Fibroblast of the conjunctiva (primary cell): ENCODE measurements at regions not wholly inside any gene's neighbourhood (a gene's known extent, or its start where the extent isn't known, plus 50 kb on each side); places are given as distances from the start of the nearest gene placed in this dataset.
"Not testable (repeated sequence)": the region's sequence is repeated elsewhere in the genome, so short reads cannot be mapped to it uniquely, and the experiment has no call there.

Source experiments
- DNase-seq: peaks from one replicate; pipeline ENCODE4 v3.0.0-alpha.2; 2010; ENCODE audit warnings: low read depth

GRCh38 chr10:108070789-108071188 lies 906.3 kb upstream of the SORCS1 start:
- no peak for DNase-seq

GRCh38 chr10:108069096-108069495 lies 904.6 kb upstream of the SORCS1 start:
- DNase-seq = no peak

- no peak for DNase-seq
Observed at GRCh38 chr10:108064746-108065260, 900.3 kb upstream of the SORCS1 start.

GRCh38 chr10:108060246-108060645 lies 895.7 kb upstream of the SORCS1 start:
- DNase-seq = no peak

GRCh38 chr10:108055506-108055905 lies 891.0 kb upstream of the SORCS1 start:
- no peak for DNase-seq

GRCh38 chr10:108052981-108053380 lies 888.5 kb upstream of the SORCS1 start:
- DNase-seq = no peak

GRCh38 chr10:108051218-108051617 lies 886.7 kb upstream of the SORCS1 start:
- no peak for DNase-seq

- DNase-seq = no peak
Observed at GRCh38 chr10:108050626-108051025, 886.1 kb upstream of the SORCS1 start.

- no peak for DNase-seq
Observed at GRCh38 chr10:108049668-108050067, 885.2 kb upstream of the SORCS1 start.

GRCh38 chr10:108048898-108049297 lies 884.4 kb upstream of the SORCS1 start:
- no peak for DNase-seq

- no peak for DNase-seq
Observed at GRCh38 chr10:108039821-108040584, 875.5 kb upstream of the SORCS1 start.

- DNase-seq = no peak
Observed at GRCh38 chr10:108037061-108037460, 872.6 kb upstream of the SORCS1 start.

GRCh38 chr10:108036265-108036664 lies 871.8 kb upstream of the SORCS1 start:
- DNase-seq = no peak

GRCh38 chr10:108034829-108035228 lies 870.3 kb upstream of the SORCS1 start:
- DNase-seq = no peak

- not testable (repeated sequence) for DNase-seq
Observed at GRCh38 chr10:108033518-108033917, 869.0 kb upstream of the SORCS1 start.

- no peak for DNase-seq
Observed at GRCh38 chr10:108031505-108031904, 867.0 kb upstream of the SORCS1 start.

- DNase-seq = no peak
Observed at GRCh38 chr10:108014902-108015177, 850.3 kb upstream of the SORCS1 start.

GRCh38 chr10:108014145-108014901 lies 849.8 kb upstream of the SORCS1 start:
- DNase-seq = no peak

GRCh38 chr10:108005627-108006026 lies 841.1 kb upstream of the SORCS1 start:
- no peak for DNase-seq

- no peak for DNase-seq
Observed at GRCh38 chr10:108003576-108003975, 839.1 kb upstream of the SORCS1 start.

GRCh38 chr10:108003061-108003460 lies 838.6 kb upstream of the SORCS1 start:
- no peak for DNase-seq

GRCh38 chr10:108000365-108000764 lies 835.9 kb upstream of the SORCS1 start:
- no peak for DNase-seq

GRCh38 chr10:107994621-107995270 lies 830.2 kb upstream of the SORCS1 start:
- DNase-seq = no peak
